ENCODE measurements at regions not wholly inside any gene's neighbourhood (a gene's known extent, or its start where the extent isn't known, plus 50 kb on each side); places are given as distances from the start of the nearest gene placed in this dataset.

- TF ChIP-seq NKRF (conservative IDR thresholded peaks at IDR 0.05) (no peak), SUZ12 (IDR thresholded peaks at IDR 0.05; ENCODE audit: unreplicated experiment) (no peak), NR2C1 (IDR thresholded peaks at IDR 0.05) (no peak)
- TF ChIP-seq, protein P1, sequence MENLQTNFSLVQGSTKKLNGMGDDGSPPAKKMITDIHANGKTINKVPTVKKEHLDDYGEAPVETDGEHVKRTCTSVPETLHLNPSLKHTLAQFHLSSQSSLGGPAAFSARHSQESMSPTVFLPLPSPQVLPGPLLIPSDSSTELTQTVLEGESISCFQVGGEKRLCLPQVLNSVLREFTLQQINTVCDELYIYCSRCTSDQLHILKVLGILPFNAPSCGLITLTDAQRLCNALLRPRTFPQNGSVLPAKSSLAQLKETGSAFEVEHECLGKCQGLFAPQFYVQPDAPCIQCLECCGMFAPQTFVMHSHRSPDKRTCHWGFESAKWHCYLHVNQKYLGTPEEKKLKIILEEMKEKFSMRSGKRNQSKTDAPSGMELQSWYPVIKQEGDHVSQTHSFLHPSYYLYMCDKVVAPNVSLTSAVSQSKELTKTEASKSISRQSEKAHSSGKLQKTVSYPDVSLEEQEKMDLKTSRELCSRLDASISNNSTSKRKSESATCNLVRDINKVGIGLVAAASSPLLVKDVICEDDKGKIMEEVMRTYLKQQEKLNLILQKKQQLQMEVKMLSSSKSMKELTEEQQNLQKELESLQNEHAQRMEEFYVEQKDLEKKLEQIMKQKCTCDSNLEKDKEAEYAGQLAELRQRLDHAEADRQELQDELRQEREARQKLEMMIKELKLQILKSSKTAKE (IDR thresholded peaks at IDR 0.05; ENCODE audit: low read depth, poor library complexity, severe bottlenecking): no peak
Observed at GRCh38 chr9:90020276-90020871, 415.6 kb downstream of the GADD45G start (continued).

DNA sequence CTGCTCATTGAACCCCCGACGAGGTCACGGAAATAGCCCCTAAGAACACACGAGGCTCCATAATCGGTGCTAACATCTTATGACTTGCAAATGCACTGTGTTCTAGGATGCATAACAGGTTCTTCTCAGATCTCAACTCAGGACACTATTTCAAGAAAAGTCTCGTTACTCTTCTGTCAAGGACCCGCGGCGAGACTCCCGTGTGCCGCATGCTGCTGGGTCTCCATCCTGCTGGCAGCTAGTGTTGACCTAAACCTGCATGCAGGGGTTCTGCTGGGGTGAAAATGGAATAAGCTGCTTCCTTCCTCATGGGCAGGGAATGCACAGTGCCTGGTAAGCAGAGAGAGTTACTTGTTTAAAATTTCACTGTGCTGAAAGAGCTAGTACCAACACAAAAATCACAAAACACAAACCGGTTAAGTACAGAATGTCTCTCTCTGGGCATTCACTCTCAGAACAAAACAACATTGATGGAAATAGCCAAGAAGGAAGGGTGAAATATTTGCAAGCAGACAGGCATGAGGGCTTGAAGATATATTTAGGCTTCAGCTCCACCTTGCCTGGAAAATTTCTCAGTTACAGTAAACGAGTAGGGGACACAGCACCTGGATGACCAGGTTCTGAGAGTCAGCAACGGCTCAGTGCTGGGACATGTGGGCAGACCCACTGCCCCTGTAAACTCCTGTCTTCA, 416.5 kb downstream of the GADD45G start:
- no peaks in the 10 kb centered on the region; the same call in 1 of the 2 replicates for H4K20me1 ChIP-seq (ENCODE audit: control insufficient read depth, insufficient read depth)
- H3K79me2 ChIP-seq (ENCODE audit: control insufficient read depth, insufficient read depth, low read length): no peaks in the 10 kb centered on the region
- in situ Hi-C loops (cut with MboI) (no loop called here), intact Hi-C loops (cut with micrococcal nuclease; ENCODE audit: unreplicated experiment) (no loop called here)
- no peaks in the 10 kb centered on the region; the same call in 2 of the 3 replicates for H3K9me3 ChIP-seq (replicated peaks; ENCODE audit: control insufficient read depth, insufficient read depth, low read length)
- SMC1A ChIA-PET (ENCODE audit: uncharacterized antibody, unreplicated experiment): no interaction called here
- FAIRE-seq: no peak
- BruUV-seq (replicated peaks): no TSS peak
- no peak overlapping the region for H3K4me2 ChIP-seq (ENCODE audit: control insufficient read depth, insufficient read depth)
- RAD21 ChIA-PET (ENCODE audit: unreplicated experiment): no interaction called here
- H3K4me3 ChIP-seq: no peak overlapping the region
- H3K9ac ChIP-seq (ENCODE audit: control insufficient read depth, insufficient read depth, low read length): no peak overlapping the region
- ATAC-seq: no peak
- H2AFZ ChIP-seq (ENCODE audit: control insufficient read depth, low read depth, low read length): no peak overlapping the region
- no peak overlapping the region for H3K27ac ChIP-seq (ENCODE audit: control insufficient read depth, insufficient read depth)
- H3K4me1 ChIP-seq (ENCODE audit: control insufficient read depth, insufficient read depth, low read length): peaks cover 12% of the 10 kb centered on the region
- POLR2A ChIA-PET: no interaction called here
- H3K27me3 ChIP-seq (replicated peaks in 1 of 2; ENCODE audit: control insufficient read depth in 2 of 2, insufficient read depth in 2 of 2, low read length in 1 of 2): peaks cover 0 to 2% of the 10 kb centered on the region in 2 experiments; a peak in 1 of 4 replicates
- CTCF ChIA-PET: no interaction called here
- no peak for DNase-seq (ENCODE audit: low read depth, low spot score)
- no peaks in the 10 kb centered on the region for H3K36me3 ChIP-seq (ENCODE audit: control insufficient read depth in 2 of 2, insufficient read depth in 2 of 2, low read length in 1 of 2)
- 63% methylated on average over 14 of the region's 14 CpGs for WGBS (ENCODE audit: insufficient coverage, insufficient replicate concordance, low lambda C conversion rate, missing lambda C conversion rate)
- TF ChIP-seq, protein P2, sequence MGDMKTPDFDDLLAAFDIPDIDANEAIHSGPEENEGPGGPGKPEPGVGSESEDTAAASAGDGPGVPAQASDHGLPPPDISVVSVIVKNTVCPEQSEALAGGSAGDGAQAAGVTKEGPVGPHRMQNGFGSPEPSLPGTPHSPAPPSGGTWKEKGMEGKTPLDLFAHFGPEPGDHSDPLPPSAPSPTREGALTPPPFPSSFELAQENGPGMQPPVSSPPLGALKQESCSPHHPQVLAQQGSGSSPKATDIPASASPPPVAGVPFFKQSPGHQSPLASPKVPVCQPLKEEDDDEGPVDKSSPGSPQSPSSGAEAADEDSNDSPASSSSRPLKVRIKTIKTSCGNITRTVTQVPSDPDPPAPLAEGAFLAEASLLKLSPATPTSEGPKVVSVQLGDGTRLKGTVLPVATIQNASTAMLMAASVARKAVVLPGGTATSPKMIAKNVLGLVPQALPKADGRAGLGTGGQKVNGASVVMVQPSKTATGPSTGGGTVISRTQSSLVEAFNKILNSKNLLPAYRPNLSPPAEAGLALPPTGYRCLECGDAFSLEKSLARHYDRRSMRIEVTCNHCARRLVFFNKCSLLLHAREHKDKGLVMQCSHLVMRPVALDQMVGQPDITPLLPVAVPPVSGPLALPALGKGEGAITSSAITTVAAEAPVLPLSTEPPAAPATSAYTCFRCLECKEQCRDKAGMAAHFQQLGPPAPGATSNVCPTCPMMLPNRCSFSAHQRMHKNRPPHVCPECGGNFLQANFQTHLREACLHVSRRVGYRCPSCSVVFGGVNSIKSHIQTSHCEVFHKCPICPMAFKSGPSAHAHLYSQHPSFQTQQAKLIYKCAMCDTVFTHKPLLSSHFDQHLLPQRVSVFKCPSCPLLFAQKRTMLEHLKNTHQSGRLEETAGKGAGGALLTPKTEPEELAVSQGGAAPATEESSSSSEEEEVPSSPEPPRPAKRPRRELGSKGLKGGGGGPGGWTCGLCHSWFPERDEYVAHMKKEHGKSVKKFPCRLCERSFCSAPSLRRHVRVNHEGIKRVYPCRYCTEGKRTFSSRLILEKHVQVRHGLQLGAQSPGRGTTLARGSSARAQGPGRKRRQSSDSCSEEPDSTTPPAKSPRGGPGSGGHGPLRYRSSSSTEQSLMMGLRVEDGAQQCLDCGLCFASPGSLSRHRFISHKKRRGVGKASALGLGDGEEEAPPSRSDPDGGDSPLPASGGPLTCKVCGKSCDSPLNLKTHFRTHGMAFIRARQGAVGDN (IDR thresholded peaks at IDR 0.05): no peak
- TF ChIP-seq IKZF2 (IDR thresholded peaks at IDR 0.05) (no peak), ATF3 (IDR thresholded peaks at IDR 0.05; ENCODE audit: borderline replicate concordance, extremely low read depth, low read depth, low read length) (no peak), POLR2AphosphoS5 (IDR thresholded peaks at IDR 0.05; ENCODE audit: low read length) (no peak), NKRF (conservative IDR thresholded peaks at IDR 0.05) (no peak), WRNIP1 (IDR thresholded peaks at IDR 0.05; ENCODE audit: borderline replicate concordance, low read depth, low read length) (no peak), CHD4 (IDR thresholded peaks at IDR 0.05) (no peak)
